ENCODE measurements at regions not wholly inside any gene's neighbourhood (a gene's known extent, or its start where the extent isn't known, plus 50 kb on each side); places are given as distances from the start of the nearest gene placed in this dataset.

DNA sequence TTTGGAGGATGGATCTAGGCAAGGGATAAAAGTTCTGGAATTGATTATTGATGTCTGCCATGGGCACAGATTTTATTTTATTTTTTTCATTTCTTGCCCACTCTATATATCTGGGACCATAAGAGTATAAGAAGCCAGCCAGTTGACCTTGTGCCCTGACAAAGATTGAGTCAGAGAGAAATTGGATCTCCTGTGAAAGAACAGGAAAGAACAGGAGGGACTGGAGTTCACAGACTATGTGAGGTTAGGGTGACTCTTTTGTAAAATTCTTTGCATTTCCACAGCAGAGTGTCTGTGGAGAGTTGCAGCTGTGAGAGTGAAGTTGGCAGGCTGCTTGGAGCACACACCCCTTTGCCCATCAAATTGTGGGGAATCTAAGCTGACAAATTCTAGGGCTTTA is 358.4 kb upstream of the TBX3 start:
- Histone ChIP-seq H3K36me3 (ENCODE audit: control insufficient read depth in 2 of 4, insufficient read depth in 4 of 4, low read length in 3 of 4) (no peaks in the 10 kb centered on the region), H3K4me3 (ENCODE audit: extremely low read depth in 1 of 4, insufficient read depth in 2 of 4, low read depth in 3 of 4, low read length in 4 of 4) (no peak overlapping the region), H3K4me2 (ENCODE audit: insufficient read depth in 1 of 2, low read depth in 2 of 2, low read length in 2 of 2) (no peak overlapping the region), H3K4me1 (replicated peaks in 1 of 4; ENCODE audit: control insufficient read depth in 3 of 4, insufficient read depth in 4 of 4, low read length in 3 of 4) (no peaks in the 10 kb centered on the region), H3K23me2 (ENCODE audit: low read depth, low read length) (no peaks in the 10 kb centered on the region), H4K91ac (replicated peaks; ENCODE audit: insufficient read length, low read length) (no peak overlapping the region), H3K23ac (ENCODE audit: insufficient read length) (no peak overlapping the region), H3K27ac (ENCODE audit: low read depth, low read length) (no peak overlapping the region), H2BK5ac (ENCODE audit: low read depth, low read length) (no peak overlapping the region), H4K5ac (ENCODE audit: insufficient read length, low read depth, low read length) (no peak overlapping the region), H3K18ac (ENCODE audit: extremely low read depth, low read length) (no peak overlapping the region), H3K9me3 (ENCODE audit: insufficient read depth in 2 of 2, low read depth in 1 of 2, low read length in 1 of 2) (no peaks in the 10 kb centered on the region; a peak in 1 of 4 replicates), H3K27me3 (replicated peaks in 1 of 4; ENCODE audit: control insufficient read depth in 3 of 4, extremely low read depth in 1 of 4, insufficient read depth in 3 of 4, low read length in 3 of 4) (no peaks in the 10 kb centered on the region), H2BK120ac (replicated peaks; ENCODE audit: low read depth, low read length) (no peak overlapping the region), H2BK20ac (ENCODE audit: low read length) (no peak overlapping the region), H2AK5ac (ENCODE audit: low read depth, low read length) (no peak overlapping the region), H2BK12ac (ENCODE audit: low read depth, low read length) (no peak overlapping the region), H3K9ac (replicated peaks in 1 of 4; ENCODE audit: extremely low read depth in 1 of 4, low read depth in 3 of 4, low read length in 3 of 4) (no peak overlapping the region), H4K20me1 (replicated peaks in 1 of 2; ENCODE audit: control insufficient read depth in 1 of 2, insufficient read depth in 2 of 2, low read length in 2 of 2) (no peaks in the 10 kb centered on the region), H3K79me2 (ENCODE audit: control insufficient read depth in 1 of 2, insufficient read depth in 2 of 2, low read length in 2 of 2) (no peaks in the 10 kb centered on the region), H4K8ac (ENCODE audit: extremely low read depth, insufficient read depth, low read length) (no peak overlapping the region), H3K14ac (ENCODE audit: insufficient read length) (no peak overlapping the region), H3K56ac (replicated peaks; ENCODE audit: insufficient read length, low read depth, low read length) (no peak overlapping the region), H2BK15ac (ENCODE audit: low read length) (no peak overlapping the region), H3K4ac (replicated peaks; ENCODE audit: insufficient read length, low read depth, low read length) (no peak overlapping the region), H3K79me1 (ENCODE audit: low read depth, low read length) (no peaks in the 10 kb centered on the region), H2AFZ (ENCODE audit: low read length) (no peak overlapping the region)
- DNase-seq (ENCODE audit: low read depth in 1 of 2, low spot score in 2 of 2), result no peak
- ChIA-PET CTCF (ENCODE audit: partially characterized antibody) (no interaction called here), POLR2A (ENCODE audit: partially characterized antibody) (no interaction called here)
- no peak for FAIRE-seq
- TF ChIP-seq SP4 (IDR thresholded peaks at IDR 0.05; ENCODE audit: low read length), result no peak
- TF ChIP-seq RAD21 (IDR thresholded peaks at IDR 0.05 in 1 of 2, conservative IDR thresholded peaks at IDR 0.05 in 1 of 2; ENCODE audit: low read depth in 2 of 2, low read length in 2 of 2), result no peak
- no peak for TF ChIP-seq SIRT6 (IDR thresholded peaks at IDR 0.05; ENCODE audit: low read length)
- no peak for TF ChIP-seq POU5F1 (IDR thresholded peaks at IDR 0.05; ENCODE audit: low read depth, low read length)
- no peak for TF ChIP-seq SP2 (IDR thresholded peaks at IDR 0.05; ENCODE audit: low read length)

All from H1 (cell line).